DMS53 (cell line): ENCODE measurements at regions not wholly inside any gene's neighbourhood (a gene's known extent, or its start where the extent isn't known, plus 50 kb on each side); places are given as distances from the start of the nearest gene placed in this dataset.

Experiments used
- DNase-seq: peaks from one replicate; lab custom pipeline; 2025; lab: John Stamatoyannopoulos, UW

GRCh38 chr17:5786510-5786875 lies 202.2 kb upstream of the NLRP1 start:
- DNase-seq: no peak

- DNase-seq: no peak
Observed at GRCh38 chr17:5788266-5788900, 204.1 kb upstream of the NLRP1 start.

DNA sequence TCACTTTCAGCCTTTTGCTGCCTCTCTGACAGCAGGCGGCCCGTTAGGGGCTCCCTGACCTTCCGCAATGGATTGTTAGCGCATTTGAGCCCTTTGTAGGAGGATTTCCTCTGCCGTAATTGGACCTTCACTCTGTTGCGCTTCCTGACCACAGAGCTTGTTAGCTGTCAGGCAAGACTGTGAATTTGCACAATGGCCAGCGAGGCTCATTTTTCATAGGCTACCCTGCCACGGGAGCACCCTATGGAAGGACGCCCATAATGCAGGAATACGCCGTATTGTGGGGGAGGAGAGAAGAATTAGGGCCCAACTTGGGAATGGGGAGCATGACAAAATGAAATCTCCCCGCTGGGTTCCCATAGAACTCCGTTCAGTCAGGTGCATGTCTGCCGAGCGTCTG lies 205.2 kb upstream of the NLRP1 start:
- DNase-seq: no peak

DNA sequence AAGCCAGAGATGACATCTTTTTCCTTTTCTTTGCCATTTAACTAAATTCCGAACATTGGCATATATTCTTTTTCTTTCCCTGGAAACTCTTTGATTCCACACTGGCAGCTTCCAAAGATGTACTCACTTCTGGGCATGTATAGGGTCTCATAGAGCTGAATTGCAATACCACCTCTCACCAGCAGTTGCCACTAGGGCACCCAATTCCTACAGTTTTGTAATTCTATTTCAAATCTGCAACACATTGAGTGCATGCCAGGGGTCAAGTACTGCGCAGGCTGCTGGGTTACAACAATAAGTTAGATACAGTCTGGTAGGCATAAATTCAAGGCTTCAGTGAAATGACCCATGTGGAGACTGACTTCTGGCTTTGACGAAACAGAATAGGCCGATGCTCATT lies 208.8 kb upstream of the NLRP1 start:
- DNase-seq: no peak

DNA sequence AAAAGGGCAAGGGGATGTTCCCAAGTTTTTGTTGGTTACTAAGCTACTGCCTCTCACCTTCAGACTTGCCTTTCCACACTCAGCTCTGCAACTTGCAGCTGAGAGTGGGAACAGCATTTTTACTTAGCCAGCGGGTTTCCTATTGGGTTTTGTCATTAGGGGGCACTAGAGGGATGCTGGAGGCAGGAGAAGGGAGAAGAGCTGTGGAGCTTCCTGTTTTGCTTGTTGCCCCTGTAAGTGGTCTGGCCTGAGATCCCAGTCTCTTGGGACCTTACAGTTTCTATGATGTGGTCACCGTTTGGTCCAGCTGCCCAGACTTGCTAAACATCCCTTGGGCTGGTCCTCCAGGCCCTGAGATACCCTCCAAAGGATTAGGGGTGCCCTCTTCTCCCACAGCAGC lies 209.6 kb upstream of the NLRP1 start:
- DNase-seq: peak; percentile 25

DNA sequence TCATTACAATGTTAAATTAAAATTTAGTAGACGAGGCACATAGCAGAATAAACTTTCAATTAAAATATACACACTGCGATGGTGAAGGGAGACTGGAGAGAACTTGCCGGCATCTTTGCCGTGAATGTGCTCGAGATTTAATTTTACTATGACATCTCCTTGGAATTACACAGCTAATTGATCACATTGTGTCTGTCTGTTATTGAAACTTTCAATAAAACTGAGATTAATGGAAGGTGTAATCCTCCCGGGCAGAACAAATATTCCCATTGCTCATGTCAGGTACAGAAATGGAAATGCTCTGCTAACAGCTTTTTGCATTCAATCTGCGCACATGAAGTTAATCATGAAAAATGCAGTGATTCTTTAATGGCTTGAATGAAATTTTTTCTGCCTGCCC lies 210.1 kb upstream of the NLRP1 start:
- DNase-seq: no peak

DNA sequence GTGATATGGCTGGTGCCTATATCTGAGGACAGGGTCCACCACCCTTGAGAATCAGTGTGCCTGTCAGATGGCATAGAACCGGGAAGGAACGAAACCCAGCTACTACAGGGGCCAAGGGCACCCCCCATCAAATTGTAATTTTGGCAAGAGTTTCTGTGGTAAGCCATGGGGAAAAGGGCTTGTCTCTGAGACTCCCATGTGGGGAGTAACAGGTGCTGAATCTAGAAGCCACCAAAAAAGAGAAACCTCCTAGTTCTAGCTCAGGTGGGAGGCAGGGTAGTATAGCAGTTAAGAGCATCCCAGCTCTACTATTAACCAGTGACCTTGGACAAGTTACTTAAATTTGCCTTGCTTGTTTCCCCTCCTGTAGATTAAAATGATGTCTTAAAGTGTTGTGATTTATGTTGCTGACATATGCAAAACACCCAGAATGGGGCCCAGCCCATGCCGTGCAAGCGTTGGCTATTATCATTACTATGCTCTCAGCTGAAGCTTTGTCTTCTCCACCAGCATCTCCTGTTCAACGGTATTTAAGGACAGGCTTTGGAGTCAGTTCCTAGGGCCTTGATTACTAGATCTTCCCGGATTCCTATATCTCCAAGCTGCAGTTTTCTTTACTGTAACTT lies 210.7 kb upstream of the NLRP1 start:
- DNase-seq: no peak

GRCh38 chr17:5797447-5798050 lies 213.2 kb upstream of the NLRP1 start:
- DNase-seq: no peak

DNA sequence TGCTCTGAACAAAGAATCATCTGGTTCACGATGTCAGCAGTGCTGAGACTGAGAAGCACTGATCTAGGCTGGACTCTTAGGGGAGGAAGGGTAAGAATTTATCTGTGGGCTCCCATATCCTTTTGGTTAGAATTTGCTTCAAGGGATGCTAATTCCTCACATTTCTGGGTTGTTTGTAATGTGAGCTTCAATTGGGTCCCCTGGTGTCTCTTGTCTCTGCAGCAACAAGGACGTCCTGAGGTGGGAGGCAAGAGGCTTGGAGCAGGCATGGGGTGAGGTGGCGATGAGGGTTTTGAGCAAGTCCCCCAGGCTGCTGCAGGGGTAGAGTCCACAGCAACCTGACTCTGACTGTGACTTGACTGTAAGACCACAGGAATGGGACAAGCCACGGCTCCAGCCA lies 213.8 kb upstream of the NLRP1 start:
- no peak for DNase-seq

DNA sequence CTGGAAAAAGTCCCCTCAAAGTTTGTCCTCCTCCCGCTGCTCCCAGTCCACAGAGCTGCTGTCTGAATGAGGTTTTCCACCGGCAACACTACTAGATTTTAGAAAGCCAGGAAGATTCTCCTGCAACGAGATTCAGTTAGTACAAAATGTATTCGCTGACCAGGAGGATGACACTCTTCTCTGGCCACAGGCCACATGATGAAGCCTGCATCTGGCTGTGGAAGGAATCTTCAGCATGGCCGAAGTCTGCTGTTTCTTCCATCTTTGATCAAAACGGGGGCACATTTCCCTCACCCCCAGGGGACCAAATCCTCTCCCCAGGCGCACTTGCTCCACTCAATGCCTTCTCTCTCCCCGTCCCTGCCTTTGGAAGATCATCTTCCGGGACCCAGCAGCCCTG lies 215.8 kb upstream of the NLRP1 start:
- no peak for DNase-seq

DNA sequence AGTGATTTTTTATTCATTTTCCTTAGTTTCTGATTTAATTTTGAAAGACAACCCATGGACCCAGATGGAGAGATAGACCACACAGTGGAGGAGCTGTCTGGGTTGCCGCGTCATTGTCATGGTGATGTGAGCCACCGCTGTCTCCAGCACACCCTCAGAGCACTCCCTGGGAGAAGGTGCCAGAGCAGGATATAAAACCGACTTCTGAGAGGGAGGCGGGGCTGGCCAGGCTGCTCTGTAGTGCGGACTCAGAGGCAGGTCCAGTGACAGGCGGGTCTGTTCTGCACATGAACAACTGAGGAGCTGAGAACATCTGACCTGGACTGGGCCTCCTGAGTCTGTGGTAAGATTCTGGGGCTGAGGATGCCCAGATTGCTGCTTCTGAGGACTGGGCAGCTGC lies 216.3 kb upstream of the NLRP1 start:
- no peak for DNase-seq

DNA sequence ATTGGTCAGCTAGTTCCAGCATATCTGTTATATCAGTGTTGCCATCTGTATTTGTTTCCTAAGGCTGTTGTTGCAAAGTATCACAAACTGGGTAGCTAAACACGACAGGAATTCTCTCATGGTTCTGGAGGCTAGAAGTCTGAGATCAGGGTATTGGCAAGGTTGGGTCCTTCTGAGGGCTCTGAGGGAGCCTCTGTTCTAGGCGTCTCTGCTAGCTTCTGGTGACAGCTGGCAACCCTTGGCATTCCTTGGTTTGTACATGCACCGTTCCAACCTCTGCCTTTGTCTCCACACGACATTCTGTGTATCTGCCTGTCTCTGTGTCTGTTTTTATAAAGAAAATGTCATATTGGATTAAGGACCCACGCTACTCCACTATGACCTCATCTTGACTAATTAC lies 219.9 kb upstream of the NLRP1 start:
- no peak for DNase-seq

DNA sequence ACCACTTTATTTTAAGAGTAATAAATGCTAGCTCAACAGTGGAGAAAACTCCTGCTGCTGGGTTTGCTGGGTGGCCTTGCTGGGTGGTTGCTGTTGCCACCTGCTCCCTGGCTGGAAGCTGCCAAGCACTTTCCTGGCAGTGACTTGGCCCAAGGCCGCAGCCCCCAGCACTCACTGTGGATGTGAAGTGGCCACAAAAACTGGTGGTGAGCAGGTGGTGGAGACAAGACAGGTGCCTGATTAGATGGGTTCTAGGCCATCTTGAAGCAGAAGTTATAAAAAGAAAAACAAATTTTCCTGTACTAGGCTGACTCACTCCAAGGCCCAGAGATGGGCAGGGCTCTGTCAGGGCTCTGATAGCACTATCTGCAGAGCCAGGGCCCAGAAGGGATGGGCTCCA lies 224.7 kb upstream of the NLRP1 start:
- no peak for DNase-seq

DNA sequence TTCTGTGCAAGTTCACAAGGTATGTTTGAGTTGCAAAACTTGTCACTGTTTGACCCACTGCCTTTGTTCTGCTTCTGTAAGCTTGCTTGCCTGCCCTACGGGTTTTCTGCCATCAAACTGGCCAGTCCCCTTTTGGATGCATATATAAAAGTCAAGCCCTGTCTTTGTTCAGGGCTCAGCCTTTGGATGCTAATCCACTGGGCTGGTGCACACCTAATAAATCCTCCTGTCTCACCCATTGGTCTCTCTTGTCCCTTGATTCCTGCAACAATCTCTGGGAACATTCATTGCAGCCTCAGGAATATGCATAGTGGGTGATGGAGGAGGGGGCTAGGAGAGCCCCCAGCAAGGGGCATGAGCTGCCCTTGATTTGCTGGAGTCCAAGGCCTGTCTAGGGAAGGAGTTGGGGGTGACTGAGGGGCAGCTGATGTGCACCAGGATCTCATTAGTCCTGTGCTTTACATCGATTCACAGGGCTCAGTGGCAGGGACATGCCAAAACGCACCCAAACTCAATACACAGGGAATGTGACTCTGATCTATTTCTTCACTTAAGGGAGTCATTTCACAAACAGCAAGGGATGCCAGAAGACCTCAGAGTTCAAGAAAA lies 225.4 kb upstream of the NLRP1 start:
- DNase-seq: peak; percentile 21

DNA sequence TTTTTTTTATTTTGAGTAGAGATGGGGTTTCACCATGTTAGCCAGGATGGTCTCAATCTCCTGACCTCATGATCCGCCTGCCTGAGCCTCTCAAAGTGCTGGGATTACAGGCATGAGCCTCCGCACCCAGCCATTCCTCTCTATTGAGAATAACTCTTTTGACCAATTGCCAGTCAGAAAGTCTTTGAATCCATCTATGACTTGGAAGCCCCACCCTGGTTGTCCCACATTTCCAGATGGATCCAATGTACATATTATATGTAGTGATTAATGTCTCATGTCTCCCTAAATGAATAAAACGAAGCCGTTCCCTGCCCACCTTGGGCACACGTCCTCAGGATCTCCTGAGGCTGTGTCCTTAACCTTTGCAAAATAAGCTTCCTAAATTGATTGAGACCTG lies 228.3 kb upstream of the NLRP1 start:
- no peak for DNase-seq

DNA sequence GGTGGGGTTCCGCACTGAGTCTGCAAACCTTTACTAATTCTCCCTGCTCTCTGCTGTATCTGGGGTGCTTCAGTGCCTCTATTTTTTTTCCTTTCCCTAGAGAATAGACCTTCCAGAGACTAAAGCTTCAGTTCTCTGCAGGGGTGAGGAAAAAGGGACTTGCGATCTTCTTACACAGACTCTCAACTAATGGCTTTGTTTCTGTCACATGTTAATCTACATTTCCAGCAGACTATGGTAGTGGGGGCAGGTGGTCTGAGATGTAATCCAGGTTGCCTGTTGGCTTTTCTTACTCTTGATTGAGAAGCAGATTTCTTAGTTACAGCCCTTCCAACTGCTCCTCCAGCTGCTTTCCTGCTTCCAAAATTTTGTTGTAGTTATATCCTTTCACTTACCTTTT lies 229.0 kb upstream of the NLRP1 start:
- DNase-seq: no peak

DNA sequence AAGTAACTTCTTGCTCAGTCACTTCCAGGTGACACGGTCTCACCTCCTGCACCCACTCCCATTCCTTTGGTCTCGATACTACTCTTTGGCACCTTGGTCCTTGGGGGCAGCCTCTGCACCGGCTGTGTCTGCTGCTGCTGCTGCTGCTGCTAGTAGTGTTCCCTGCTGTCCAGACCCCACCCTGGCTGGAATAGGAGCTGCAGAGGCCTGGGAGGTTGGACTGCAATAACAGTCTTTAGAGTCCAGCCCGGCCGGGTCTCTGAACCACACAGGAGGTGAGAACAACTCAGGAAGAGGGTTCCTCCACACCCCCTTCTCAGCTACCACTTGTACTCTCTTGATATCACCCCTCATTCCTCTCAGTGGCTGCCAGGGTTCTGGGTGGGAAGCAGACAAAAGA lies 231.1 kb upstream of the NLRP1 start:
- DNase-seq: no peak

GRCh38 chr17:5816491-5817070 lies 232.3 kb upstream of the NLRP1 start:
- DNase-seq: no peak

DNA sequence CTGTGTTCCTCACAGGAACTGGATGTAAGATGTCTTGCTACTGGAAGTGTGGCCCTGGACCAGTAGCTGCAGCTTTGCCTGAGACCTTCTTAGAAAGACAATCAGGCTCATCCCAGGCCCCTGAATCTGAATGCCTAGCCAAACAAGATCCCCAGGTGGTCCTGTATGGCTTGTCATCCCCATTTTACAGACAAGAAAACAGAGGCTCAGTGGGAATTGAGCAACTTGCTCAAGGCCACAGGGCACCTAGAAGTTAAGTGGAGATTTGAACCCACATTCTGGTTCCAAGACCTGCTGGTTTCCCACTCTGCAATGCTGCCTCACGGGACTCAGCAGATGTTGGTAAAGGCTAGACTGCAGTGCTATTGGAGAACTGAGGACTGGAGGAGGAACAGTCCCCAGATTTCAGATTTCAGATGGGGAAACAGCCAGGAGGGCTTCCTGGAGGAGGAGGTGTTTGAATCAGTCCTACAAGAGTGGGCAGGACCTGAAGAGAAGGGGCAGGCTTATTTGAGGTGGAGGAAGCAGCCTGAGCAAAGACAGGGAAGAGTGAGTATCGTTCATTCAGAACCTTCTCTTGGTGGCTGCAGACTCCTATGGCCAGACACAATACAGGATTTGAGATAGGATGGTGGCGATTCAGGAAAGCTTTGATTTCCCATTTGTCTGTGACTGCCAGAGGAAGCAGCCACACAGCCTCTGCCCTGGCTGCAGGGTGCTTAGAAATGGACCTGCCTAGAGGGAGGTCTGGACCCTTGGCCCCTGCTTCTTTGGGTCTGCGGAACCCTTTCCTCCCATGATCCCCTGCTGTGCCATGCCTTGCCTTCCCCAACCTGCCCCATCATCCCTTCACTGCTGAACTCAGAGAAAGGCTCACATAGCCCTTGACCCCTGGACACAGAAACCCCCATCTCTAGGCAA lies 233.4 kb upstream of the NLRP1 start:
- DNase-seq: no peak

DNA sequence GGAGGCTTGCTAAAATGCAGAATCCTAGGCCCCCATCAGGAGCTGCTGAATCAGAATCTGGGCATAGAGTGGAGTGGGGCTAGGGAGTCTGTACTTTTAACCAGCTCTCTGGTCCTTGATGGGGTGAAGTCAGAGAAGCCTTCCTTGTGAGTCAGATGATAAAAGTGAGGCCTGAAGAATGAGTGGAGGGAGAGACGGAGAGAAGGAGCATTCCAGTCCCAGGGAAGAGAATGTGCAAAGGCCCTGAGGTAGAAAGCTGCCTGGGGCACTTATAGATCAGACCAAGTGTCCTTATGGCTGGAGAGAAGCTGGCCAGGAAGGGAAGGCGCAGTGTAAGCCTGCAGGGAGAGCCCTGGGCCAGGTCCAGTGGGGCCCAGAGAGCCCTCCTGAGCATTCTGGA lies 235.1 kb upstream of the NLRP1 start:
- DNase-seq: no peak

- no peak for DNase-seq
Observed at GRCh38 chr17:5819921-5820685, 235.8 kb upstream of the NLRP1 start.
